Astrocyte of the spinal cord (primary cell): ENCODE measurements at regions not wholly inside any gene's neighbourhood (a gene's known extent, or its start where the extent isn't known, plus 50 kb on each side); places are given as distances from the start of the nearest gene placed in this dataset.
"Not testable (repeated sequence)": the region's sequence is repeated elsewhere in the genome, so short reads cannot be mapped to it uniquely, and the experiment has no call there.

ENCODE experiments used
- DNase-seq: peaks from one replicate; pipeline ENCODE4 v3.0.0; 2011; ENCODE audit warnings: low read depth, low spot score
- H3K4me3 ChIP-seq: 2 replicates; pipeline ENCODE4 v1.5.1; 2011; ENCODE audit warnings: low read depth, mild to moderate bottlenecking, low read length, moderate library complexity
- in situ Hi-C: cut with HindIII; loops from 2 replicates; pipeline ENCODE4 v1.10.0; 2017; ENCODE audit warnings: low sequenced_read_pairs
- TF ChIP-seq, protein P1 (sequence below): IDR thresholded peaks from 2 replicates; pipeline ENCODE4 v1.5.1; 2012; ENCODE audit warnings: low read depth, mild to moderate bottlenecking, low read length, inconsistent platforms

DNA sequence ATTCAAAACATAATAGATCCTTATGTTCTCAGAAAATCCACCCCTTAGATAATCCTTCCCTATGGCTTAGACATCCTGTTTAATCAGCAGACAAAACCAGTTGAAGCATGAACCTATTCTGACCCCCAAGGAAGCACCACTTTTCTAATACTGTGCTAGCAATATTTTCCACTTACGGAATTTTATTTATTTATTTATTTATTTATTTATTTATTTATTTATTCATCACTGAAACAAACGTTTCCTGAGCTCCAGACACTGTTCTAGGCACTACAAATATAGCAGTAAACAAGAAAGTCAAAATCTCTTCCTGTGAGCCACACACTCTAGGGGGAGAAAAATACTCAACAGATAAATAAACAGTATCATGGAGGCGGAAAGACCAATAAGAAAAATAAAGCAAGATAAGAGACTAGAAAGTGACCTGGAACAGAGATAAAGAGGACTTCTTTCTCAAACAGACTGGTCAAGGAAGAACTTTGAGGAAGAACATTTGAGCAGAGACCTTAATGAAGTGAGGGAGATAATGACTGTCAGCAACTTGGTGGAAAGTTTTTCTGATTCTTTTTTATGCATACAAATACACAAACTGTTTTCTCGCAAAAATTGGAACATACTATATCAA lies 145.5 kb upstream of the POGK start:
- in situ Hi-C loops: no loop called here
- TF ChIP-seq, protein P1, sequence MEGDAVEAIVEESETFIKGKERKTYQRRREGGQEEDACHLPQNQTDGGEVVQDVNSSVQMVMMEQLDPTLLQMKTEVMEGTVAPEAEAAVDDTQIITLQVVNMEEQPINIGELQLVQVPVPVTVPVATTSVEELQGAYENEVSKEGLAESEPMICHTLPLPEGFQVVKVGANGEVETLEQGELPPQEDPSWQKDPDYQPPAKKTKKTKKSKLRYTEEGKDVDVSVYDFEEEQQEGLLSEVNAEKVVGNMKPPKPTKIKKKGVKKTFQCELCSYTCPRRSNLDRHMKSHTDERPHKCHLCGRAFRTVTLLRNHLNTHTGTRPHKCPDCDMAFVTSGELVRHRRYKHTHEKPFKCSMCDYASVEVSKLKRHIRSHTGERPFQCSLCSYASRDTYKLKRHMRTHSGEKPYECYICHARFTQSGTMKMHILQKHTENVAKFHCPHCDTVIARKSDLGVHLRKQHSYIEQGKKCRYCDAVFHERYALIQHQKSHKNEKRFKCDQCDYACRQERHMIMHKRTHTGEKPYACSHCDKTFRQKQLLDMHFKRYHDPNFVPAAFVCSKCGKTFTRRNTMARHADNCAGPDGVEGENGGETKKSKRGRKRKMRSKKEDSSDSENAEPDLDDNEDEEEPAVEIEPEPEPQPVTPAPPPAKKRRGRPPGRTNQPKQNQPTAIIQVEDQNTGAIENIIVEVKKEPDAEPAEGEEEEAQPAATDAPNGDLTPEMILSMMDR: no peak
- DNase-seq: no peak
- H3K4me3 ChIP-seq: no peak overlapping the region

DNA sequence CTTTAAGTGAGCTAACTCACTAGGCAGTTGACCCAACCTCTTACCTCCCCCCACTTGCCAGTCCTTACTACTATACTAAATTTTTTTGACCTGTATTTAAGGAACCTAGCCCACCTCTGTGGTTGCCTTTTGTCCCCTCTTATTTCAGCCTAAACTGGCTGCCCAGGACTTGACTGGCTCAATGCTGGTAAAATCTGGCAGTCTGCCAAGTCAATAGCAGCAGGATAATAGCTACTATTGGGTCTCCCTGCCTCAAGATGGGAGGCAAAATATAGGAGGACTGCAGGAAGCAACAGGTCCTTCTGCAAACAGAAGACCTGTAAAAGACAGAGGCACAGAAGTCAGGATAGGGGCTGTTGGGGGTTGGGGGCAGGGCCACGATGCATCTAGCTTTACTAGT lies 144.2 kb upstream of the POGK start:
- in situ Hi-C loops: no loop called here
- TF ChIP-seq, protein P1: no peak
- no peak for DNase-seq
- no peak overlapping the region for H3K4me3 ChIP-seq

DNA sequence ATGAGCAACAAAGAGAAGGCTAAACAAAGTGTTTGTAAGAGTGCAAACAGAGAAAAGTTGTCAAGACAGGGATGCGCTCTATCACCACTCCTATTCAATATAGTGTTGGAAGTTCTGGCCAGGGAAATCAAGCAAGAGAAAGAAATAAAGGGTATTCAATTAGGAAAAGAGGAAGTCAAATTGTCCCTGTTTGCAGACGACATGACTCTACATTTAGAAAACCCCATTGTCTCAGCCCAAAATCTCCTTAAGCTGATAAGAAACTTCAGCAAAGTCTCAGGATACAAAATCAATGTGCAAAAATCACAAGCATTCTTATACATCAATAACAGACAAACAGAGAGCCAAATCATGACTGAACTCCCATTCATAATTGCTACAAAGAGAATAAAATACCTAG lies 143.4 kb upstream of the POGK start:
- H3K4me3 ChIP-seq, in situ Hi-C loops: not testable (repeated sequence)

GRCh38 chr1:166698771-166699170 lies 140.5 kb upstream of the POGK start:
- TF ChIP-seq, protein P1: no peak
- no peak overlapping the region for H3K4me3 ChIP-seq
- in situ Hi-C loops: no loop called here
- no peak for DNase-seq

More for the DNA sequence above, 143.4 kb upstream of the POGK start:
- not testable (repeated sequence) for DNase-seq

- TF ChIP-seq, protein P1: no peak
- H3K4me3 ChIP-seq: no peak overlapping the region
- in situ Hi-C loops: no loop called here
- DNase-seq: no peak
Measured at GRCh38 chr1:166699613-166700012, 139.7 kb upstream of the POGK start.

- TF ChIP-seq, protein P1: no peak
- no peak for DNase-seq
- in situ Hi-C loops: no loop called here
Measured at GRCh38 chr1:166700696-166701095, 138.6 kb upstream of the POGK start.

GRCh38 chr1:166701603-166702100 lies 137.6 kb upstream of the POGK start:
- no peak overlapping the region for H3K4me3 ChIP-seq
- DNase-seq: no peak
- TF ChIP-seq, protein P1: no peak
- in situ Hi-C loops: no loop called here

More at GRCh38 chr1:166700696-166701095, 138.6 kb upstream of the POGK start:
- no peak overlapping the region for H3K4me3 ChIP-seq
